Upper lobe of left lung (tissue), 4 donors: ENCODE measurements at regions not wholly inside any gene's neighbourhood (a gene's known extent, or its start where the extent isn't known, plus 50 kb on each side); places are given as distances from the start of the nearest gene placed in this dataset.

ENCODE experiments used
- CTCF ChIP-seq, 6 experiments: fragments of 450-650 bp in 4 of 6; fragments of 200-600 bp in 2 of 6; sonication (generic) in 2 of 6; IDR thresholded peaks; one replicate each; pipeline ENCODE4 v1.5.1; 2016 to 2019; ENCODE audit warnings: antibody characterized with exemption in 6 of 6
- POLR2A ChIP-seq, 4 donors: fragments of 450-650 bp; IDR thresholded peaks; one replicate each; pipeline ENCODE4 v1.5.1; 2016 to 2017; ENCODE audit warnings: antibody characterized with exemption in 4 of 4, mild to moderate bottlenecking in 2 of 4

- TF ChIP-seq CTCF (IDR thresholded peaks at IDR 0.05), result no peak
- TF ChIP-seq POLR2A (IDR thresholded peaks at IDR 0.05), result no peak
Measured at GRCh38 chr6:165031502-165031901, 277.9 kb downstream of the C6orf118 start.
